AG09309 (cell line): ENCODE measurements at regions not wholly inside any gene's neighbourhood (a gene's known extent, or its start where the extent isn't known, plus 50 kb on each side); places are given as distances from the start of the nearest gene placed in this dataset.
A peak's percentile ranks its signal among the peaks of the same experiment; 100 is the strongest.

ENCODE experiments used
- DNase-seq: peaks from one replicate; pipeline ENCODE4 v3.0.0-alpha.2; 2010; ENCODE audit warnings: low read depth
- H3K4me3 ChIP-seq: 2 replicates; pipeline ENCODE4 v1.5.1; 2011; ENCODE audit warnings: mild to moderate bottlenecking, low read depth, low read length, moderate library complexity; ENCODE audit not compliant: control insufficient read depth
- CTCF ChIP-seq: IDR thresholded peaks from 2 replicates; pipeline ENCODE4 v1.5.1; 2011; ENCODE audit warnings: mild to moderate bottlenecking, low read depth, low read length, inconsistent platforms; ENCODE audit not compliant: insufficient read depth, control insufficient read depth; ENCODE audit errors: missing control alignments

DNA sequence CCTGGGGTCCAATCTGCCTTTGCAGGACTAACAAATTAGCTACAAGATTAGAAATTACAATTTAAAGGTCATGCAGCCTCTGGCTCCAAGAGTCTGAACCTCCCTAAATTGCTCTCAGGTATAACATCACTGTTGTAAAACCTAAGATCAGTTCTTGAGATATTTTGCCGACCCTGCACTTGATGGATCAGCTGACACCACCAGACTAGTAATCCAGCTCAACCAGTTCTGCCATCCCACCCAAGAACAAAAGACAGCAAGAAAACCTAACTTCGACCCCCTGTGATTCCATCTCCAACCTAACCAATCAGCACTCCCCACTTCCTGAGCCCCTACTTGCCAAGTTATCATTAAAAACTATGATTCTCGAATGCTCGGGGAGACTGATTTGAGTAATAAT lies 323.0 kb upstream of the BOD1L1 start:
- no peak for DNase-seq
- no peak for TF ChIP-seq CTCF
- H3K4me3 ChIP-seq = no peak overlapping the region

GRCh38 chr4:13953083-13953482 lies 325.6 kb upstream of the BOD1L1 start:
- H3K4me3 ChIP-seq = no peak overlapping the region
- no peak for DNase-seq
- TF ChIP-seq CTCF = no peak

DNA sequence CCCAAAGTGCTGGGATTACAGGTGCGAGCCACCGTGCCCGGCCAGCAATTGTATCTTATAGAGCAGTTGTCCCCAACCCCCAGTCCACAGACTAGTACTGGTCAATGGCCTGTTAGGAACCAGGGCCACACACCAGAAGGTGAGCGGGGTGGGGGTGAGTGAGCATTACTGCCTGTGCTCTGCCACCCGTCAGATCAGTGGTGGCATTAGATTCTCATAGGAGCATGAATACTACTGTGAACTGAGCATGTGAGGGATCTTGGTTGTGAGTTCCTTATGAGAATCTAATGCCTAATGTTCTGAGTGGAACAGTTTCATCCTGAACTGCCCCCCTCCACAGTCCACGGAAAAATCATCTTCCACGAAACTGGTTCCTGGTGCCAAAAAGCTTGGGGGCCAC lies 328.0 kb upstream of the BOD1L1 start:
- H3K4me3 ChIP-seq = no peak overlapping the region
- no peak for TF ChIP-seq CTCF
- DNase-seq = no peak

- DNase-seq = no peak
- no peak overlapping the region for H3K4me3 ChIP-seq
- no peak for TF ChIP-seq CTCF
Measured at GRCh38 chr4:13956947-13957346, 329.4 kb upstream of the BOD1L1 start.

DNA sequence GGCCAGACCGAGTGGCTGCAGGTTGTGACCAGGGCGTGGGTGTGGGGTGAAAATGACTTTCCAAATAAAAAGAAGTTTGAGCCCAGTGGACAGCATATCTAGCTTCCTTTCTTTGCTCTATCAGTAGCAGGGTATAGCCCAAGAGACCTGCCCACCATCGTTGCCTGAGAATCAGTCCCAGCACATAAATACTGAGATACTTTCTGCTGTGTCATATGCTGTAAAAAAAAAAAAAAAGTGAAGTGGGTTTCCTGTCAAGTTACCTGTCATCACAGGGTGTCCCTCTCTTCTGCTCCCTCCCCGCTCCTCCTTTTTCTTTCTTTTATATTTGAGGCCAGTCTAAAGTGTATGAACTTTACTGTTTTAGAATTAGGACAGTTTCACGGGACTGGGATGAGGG lies 330.3 kb upstream of the BOD1L1 start:
- DNase-seq = no peak
- TF ChIP-seq CTCF = no peak
- H3K4me3 ChIP-seq = no peak overlapping the region

GRCh38 chr4:13963601-13964000 lies 336.1 kb upstream of the BOD1L1 start:
- no peak for DNase-seq
- no peak overlapping the region for H3K4me3 ChIP-seq
- TF ChIP-seq CTCF = no peak

- peak; percentile 29 for DNase-seq
- H3K4me3 ChIP-seq = no peak overlapping the region
- peak; percentile 40 for TF ChIP-seq CTCF
Measured at GRCh38 chr4:13966231-13967195, 339.0 kb upstream of the BOD1L1 start.
